ENCODE measurements at regions not wholly inside any gene's neighbourhood (a gene's known extent, or its start where the extent isn't known, plus 50 kb on each side); places are given as distances from the start of the nearest gene placed in this dataset.

DNA sequence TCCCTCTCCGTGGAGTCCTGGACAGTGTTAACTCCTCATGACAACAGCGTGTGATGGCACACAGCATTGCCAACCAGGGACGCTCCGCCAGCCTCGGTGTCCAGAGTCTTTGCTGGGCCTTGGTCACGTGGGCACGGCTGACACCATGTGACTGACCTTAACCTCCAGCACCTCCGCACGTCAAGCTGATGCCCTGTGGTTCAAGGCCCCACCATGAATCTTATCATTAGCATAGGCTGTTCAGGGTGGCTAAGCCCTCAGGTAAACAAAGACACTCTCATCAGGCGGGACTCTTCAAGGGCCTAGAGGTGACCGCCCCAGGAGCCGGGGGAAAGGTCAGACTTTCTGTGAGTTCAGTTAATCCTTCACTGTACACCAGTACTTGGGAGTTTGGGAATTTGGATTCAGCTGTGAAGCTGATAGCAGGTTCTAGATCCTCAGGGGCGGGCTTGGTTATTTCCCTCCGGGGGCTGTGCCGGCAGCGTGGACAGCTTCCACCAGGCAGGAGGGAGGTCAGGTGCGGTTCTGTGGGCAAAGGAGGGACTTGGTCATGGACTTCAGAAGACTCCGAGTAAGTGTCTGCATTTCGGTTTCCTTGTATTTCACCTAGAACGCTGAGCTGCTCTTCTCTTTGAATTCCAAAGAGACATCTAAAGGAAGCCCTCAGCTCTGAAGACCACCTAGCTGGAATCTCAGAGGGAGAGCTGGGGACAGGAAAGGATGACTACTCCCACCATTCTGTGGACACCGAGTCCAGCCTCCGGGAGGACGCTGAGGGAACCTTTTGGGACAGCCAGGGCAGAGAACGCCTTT lies 195.5 kb upstream of the CIBAR2 start:
- no peak for DNase-seq (ENCODE audit: low read depth in 2 of 2, low spot score in 1 of 2)

DNA sequence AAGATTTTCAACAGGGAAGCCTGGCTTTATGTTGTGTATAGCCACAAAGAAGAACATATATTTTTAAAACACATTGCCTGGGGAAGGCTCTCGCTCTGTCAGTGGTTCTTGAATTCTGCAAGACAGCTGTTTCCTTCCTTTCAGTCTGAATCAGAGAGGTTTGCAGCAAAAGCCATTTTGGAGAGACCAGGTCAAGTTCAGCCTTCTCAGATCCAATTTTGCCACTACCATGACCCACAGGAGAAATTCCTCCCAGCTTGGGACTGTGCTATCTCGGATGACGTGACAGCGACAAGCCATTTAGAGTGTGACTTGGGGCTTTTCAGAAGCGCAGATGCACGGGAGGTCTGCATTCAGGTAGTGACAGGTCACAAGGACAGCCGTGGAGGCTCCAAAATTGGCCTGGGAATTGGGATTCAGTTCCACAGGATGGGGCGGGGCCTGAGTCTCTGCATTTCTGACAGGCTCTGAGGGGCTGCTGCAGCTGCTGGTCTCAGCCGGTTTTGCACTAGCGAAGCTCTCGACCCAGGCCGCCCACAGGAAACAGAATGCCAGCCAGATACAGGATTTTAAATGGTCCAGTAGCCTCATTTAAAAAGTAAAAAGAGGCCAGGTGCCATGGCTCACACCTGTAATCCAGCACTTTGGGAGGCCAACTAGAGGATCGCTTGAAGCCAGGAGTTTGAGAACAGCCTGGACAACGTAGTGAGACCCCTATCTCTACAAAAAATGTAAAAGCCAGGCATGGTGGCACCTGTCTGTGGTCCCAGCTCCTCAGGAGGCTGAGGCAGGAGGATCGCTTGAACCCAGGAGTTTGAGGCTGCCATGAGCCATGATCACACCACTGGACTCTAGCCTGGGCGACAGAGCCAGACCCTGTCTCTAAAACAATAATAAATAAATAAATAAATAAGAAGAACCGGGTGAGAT lies 196.6 kb upstream of the CIBAR2 start:
- DNase-seq (ENCODE audit: low read depth in 2 of 2, low spot score in 1 of 2), result no peak

DNA sequence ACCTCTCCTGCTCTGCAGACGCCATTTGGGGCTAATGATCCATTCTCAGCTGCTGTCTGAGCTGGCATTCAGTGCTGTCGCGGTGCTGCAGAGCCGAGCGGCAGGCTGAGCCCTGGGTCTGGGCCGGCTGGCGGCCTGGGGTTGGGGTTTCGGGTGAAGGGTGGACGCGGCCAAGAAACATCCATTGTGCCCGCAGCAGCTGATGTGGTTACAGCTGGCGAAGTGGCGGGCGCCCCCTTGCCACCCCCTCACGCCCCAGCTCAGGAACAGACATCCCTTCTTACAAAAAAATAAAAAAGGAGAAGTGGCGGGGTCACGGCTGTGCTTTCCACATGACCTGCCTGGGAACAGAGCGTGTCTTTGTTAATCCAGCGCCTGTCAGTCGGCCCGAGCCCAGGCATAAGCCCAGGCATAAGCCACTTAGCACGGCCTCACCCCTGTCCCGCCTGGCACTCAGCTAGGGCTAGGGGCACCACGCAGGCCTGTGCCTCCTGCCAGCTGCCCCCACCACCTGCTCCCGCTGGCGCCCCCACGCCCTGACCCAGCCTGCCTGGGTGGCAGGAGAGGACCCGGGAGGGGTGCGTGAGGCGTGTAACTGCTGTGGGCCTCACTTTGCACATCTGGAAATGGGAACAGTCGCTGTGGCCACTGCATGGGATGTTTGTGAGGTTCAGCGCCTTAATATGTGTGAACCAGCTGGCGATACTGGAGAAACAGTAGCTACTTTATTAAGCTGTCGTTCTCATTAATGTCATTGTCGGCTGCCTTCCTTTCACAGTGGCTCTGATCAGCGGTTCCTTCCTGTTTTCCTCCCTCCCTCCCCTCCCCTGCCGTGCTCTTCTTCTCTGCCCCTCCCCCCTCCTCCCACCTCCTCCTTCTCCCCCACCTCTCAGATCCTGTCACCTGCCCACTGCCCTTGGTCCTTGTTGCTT lies 197.7 kb upstream of the CIBAR2 start:
- DNase-seq (ENCODE audit: low read depth in 2 of 2, low spot score in 1 of 2), result no peak

DNA sequence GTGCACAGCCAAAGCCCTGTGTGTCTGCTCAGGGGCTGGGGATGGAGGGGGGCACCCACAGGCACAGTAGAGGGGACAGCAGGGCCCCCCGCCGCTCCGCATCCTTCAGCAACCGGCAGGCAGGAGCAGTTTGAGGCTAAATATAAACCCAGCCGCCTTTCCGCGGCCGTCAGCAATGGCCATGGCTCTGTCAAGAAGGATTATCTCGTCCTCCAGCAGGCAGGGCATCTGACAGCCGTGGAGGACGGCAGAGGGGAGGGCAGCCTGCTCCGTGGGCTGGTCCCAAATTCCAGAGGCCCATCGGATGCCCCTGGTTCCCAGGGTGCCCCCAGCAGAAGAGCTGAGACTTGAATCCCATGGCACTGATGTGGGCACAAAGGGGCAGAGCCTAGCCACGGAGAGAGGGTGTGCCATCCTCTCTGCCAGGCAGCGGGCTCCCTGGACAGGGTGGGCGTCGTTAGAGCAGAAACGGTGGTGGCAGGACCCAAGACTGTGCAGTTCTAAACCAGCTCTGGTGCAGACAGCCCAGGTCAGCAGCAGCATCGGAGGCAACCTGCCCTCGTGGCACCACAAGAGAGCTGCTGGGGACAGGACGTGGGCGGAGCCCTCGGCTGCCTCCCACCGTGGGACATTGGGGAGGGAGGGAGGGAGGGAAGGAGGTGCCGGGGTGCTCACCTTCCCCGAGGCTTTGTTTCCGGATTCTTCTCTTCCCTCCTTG lies 198.8 kb upstream of the CIBAR2 start:
- no peak for DNase-seq (ENCODE audit: low read depth in 2 of 2, low spot score in 1 of 2)

GRCh38 chr16:85311741-85312140 lies 199.5 kb upstream of the CIBAR2 start:
- DNase-seq (ENCODE audit: low read depth in 2 of 2, low spot score in 1 of 2), result no peak

DNA sequence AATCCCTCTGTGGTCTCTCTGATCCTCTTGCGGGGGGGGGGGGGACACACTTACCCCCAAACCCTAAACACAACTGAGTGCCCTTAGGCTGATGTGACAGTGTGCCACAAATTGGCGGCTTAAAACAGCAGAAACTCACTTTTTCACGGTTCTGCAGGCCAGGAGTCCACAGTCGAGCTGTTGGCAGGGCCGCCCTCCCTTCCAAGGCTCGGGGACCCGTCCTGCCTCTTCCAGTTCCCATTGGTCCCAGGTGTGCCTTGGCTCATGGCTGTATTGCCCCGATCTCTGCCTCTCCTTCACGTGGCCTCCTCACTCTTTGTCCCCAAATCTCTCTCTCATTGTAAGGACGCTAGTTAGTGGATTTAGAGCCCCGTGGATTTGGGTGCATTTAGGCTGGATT lies 199.9 kb upstream of the CIBAR2 start:
- no peak for DNase-seq (ENCODE audit: low read depth in 2 of 2, low spot score in 1 of 2)

- no peak for DNase-seq (ENCODE audit: low read depth in 2 of 2, low spot score in 1 of 2)
These were observed 200.6 kb upstream of the CIBAR2 start for GRCh38 chr16:85312642-85313525.

GRCh38 chr16:85313526-85314301 lies 201.4 kb upstream of the CIBAR2 start:
- DNase-seq (ENCODE audit: low read depth in 2 of 2, low spot score in 1 of 2), result no peak

DNA sequence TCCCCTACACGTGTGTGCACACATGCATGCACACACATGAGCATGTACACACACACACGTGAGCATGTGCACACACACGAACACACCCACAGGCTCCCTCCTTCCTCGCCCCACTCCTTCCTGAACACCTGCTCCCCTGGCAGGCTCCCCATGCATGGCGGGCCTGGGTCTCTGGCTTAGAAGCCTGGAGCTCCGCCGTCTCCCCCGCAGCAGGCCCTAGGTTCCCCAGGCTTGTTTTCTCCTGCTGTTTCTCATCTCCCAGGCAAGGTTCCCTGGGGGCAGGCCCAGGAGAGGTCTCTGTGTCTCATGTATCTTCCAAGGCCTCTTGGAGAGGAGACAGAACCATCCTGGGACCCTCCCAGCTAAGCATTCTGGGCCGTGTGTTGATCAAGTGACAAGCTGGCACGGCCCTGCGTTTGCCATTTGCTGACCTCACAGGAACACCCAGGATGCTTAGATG lies 202.3 kb upstream of the CIBAR2 start:
- DNase-seq (ENCODE audit: low read depth in 2 of 2, low spot score in 1 of 2), result no peak

DNA sequence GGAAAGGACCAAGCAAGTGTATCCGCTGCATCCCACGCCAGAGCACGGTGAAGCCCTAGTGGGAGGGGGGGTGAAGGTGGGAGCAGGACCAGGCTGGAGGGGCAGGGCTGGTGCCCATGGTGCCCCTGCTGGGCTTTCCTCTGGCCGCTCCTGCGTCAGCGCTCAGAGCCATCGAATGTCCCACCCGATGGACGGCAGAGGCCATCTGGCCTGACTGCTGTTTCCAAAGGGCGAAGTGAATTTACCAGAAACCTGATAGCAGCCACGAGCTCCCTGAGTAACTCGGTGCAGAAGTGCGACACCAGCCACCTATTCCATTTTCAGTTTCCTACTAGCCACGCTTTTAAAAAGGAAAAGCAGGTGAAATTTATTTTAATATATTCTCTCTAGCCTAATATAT lies 203.6 kb upstream of the CIBAR2 start:
- no peak for DNase-seq (ENCODE audit: low read depth in 2 of 2, low spot score in 1 of 2)

- no peak for DNase-seq (ENCODE audit: low read depth in 2 of 2, low spot score in 1 of 2)
These were observed 204.1 kb upstream of the CIBAR2 start for GRCh38 chr16:85316321-85316919.

DNA sequence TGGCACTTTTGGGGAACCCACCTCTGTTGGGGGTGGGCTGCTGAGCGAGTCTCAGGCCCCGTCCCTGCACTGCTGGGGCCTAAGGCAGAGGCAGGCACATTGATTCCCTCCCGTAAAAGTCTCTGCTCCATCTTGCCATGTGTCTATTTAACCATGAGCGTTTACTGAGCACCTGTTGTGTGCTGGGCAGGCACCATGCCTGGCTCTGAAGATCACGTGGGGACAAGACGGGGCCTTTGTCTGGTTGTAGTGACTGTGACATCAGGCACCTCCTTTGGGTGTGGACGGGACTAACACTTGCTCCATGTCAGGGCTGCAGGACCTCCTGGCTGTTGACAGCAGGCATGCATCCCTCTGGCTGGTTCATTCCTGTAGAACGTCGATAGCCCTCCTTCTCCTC lies 204.7 kb upstream of the CIBAR2 start:
- DNase-seq (ENCODE audit: low read depth in 2 of 2, low spot score in 1 of 2), result no peak

DNA sequence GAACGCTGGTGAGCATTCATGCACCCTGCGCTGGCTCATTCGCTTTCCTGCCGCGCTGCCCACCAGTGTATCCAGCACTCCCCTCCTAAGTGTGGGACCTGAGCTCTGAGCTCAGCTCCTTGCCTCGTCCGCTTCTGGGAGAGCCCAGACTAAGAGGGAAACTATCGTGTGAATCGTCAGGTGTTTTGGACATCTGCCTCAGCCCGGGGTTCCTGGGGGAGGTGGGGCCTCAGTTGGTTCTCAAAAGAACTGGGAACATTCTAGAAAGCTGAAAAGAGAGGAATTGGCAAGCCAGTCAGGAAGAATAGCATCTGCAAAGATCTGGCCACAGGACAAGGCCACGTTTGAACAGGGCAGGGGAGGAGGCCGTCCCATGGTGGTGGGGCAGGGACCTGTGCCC lies 205.4 kb upstream of the CIBAR2 start:
- no peak for DNase-seq (ENCODE audit: low read depth in 2 of 2, low spot score in 1 of 2)

DNA sequence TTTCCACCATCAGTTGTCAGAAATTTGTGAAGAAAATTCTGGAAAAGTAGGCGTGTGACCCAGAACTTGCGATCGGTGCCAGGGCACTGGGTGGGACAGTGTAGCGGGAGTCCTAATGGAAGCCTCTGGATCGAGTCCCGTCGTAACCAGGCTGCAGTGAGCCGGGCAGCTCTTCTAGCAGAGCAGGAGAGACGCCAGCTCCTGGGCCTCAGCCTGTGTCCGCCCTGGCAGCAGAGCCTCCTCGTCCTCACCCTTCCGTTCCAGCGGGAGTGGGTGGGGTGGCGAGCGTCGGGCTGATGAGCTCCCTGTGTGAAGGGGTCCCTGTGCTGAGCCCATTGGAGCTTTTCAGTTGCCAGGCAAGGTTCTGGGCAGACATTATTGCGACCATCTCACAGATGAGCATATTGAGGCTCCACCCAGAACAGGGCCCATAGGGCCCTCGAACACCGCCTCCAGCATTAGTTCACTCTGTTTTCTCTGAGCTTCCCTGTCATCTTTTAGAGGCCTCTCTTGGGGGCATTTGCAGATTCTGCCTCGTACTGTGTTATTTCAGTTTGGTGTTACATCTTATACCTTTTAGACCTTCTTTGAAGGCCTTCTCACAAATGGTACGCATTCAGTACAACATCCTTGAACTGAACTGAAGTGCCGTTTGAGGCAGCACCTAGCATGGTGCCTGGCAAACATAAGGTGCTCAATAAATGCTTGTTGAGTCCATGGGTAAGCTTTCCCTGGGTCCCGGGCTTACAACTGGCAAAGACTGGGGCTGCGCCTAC lies 207.1 kb upstream of the CIBAR2 start:
- DNase-seq (ENCODE audit: low read depth in 2 of 2, low spot score in 1 of 2), result no peak

DNA sequence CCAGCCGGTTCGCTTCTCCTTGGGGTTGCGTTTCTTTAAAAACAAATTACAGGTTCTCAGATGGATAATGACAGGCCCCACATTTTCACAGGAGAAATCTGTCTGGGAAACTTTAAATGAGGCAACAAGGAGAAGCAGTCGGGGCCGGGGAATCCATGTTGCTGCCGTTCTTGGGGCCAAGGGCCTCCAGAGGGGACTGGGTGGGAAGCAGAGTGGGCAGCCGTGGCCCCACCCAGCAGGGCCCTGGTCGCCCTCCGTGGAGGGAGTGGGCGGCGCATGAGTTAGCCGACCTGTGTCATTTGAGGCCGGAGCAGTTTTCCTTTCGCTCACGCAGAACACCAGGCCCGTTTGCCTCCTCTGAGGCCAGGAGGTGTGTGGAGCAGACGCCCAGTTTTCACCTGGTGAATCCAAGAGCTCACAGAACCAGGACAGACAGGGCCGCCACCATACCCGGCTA lies 207.7 kb upstream of the CIBAR2 start:
- DNase-seq (ENCODE audit: low read depth in 2 of 2, low spot score in 1 of 2), result no peak

GRCh38 chr16:85320677-85321385 lies 208.6 kb upstream of the CIBAR2 start:
- DNase-seq (ENCODE audit: low read depth in 2 of 2, low spot score in 1 of 2), result no peak

All from stimulated activated CD8-positive, alpha-beta memory T cell treated with anti-CD3 and anti-CD28 coated beads, Interleukin-4, amount 100 ng/mL, for 4 hours (primary cell).